Mesothelial cell of epicardium (in vitro differentiated cells): ENCODE measurements at regions not wholly inside any gene's neighbourhood (a gene's known extent, or its start where the extent isn't known, plus 50 kb on each side); places are given as distances from the start of the nearest gene placed in this dataset.

Experiments
- DNase-seq, 2 experiments: peaks; one replicate each; pipeline ENCODE4 v3.0.0; 2021; ENCODE audit warnings: low spot score in 2 of 2; ENCODE audit not compliant: unreplicated experiment in 2 of 2
- H3K27ac Mint-ChIP-seq: 2 replicates; pipeline ENCODE4 v1.8.0; 2021; ENCODE audit warnings: mixed read lengths
- H3K27me3 Mint-ChIP-seq: 2 replicates; pipeline ENCODE4 v1.8.0; 2021; ENCODE audit warnings: low read depth, mixed read lengths
- H3K36me3 Mint-ChIP-seq: 2 replicates; pipeline ENCODE4 v1.8.0; 2021; ENCODE audit warnings: mixed read lengths
- H3K4me1 Mint-ChIP-seq: 2 replicates; pipeline ENCODE4 v1.8.0; 2021; ENCODE audit warnings: mixed read lengths
- H3K4me3 Mint-ChIP-seq: 2 replicates; pipeline ENCODE4 v1.8.0; 2021; ENCODE audit warnings: mild to moderate bottlenecking, moderate library complexity, mixed read lengths
- H3K9me3 Mint-ChIP-seq: 2 replicates; pipeline ENCODE4 v1.8.0; 2021; ENCODE audit warnings: mixed read lengths
- TF ChIP-seq, protein P1 (sequence below): fragments of 200-600 bp; sonication (generic); IDR thresholded peaks from one replicate; pipeline ENCODE4 v1.5.0; 2021; ENCODE audit warnings: antibody characterized with exemption; ENCODE audit not compliant: unreplicated experiment

DNA sequence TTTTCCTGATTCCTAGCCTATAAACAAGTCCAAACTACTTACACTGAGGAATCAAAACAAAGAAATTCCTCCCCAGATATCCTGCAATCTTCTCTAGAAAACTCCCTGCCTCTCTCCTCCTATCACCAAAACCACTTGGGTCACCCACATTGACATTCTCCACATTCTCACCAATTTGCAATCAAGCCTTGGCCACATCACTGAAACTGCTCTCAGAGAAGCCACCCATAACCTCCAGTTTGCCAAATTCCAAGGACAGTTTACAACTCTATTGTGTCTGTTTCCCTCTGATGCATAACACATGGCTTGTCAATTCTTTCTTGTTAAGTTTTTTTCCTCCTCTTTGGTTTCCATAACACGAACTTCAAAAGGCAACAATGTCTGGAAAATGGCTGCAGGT is 233.5 kb downstream of the XPNPEP1 start:
- Mint-ChIP-seq H3K4me1 (no peaks in the 10 kb centered on the region), H3K27me3 (peaks cover 5% of the 10 kb centered on the region), H3K4me3 (no peak overlapping the region), H3K9me3 (peaks cover 29% of the 10 kb centered on the region), H3K36me3 (no peaks in the 10 kb centered on the region), H3K27ac (no peak overlapping the region)
- TF ChIP-seq, protein P1, sequence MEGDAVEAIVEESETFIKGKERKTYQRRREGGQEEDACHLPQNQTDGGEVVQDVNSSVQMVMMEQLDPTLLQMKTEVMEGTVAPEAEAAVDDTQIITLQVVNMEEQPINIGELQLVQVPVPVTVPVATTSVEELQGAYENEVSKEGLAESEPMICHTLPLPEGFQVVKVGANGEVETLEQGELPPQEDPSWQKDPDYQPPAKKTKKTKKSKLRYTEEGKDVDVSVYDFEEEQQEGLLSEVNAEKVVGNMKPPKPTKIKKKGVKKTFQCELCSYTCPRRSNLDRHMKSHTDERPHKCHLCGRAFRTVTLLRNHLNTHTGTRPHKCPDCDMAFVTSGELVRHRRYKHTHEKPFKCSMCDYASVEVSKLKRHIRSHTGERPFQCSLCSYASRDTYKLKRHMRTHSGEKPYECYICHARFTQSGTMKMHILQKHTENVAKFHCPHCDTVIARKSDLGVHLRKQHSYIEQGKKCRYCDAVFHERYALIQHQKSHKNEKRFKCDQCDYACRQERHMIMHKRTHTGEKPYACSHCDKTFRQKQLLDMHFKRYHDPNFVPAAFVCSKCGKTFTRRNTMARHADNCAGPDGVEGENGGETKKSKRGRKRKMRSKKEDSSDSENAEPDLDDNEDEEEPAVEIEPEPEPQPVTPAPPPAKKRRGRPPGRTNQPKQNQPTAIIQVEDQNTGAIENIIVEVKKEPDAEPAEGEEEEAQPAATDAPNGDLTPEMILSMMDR, result no peak
- no peak for DNase-seq

DNA sequence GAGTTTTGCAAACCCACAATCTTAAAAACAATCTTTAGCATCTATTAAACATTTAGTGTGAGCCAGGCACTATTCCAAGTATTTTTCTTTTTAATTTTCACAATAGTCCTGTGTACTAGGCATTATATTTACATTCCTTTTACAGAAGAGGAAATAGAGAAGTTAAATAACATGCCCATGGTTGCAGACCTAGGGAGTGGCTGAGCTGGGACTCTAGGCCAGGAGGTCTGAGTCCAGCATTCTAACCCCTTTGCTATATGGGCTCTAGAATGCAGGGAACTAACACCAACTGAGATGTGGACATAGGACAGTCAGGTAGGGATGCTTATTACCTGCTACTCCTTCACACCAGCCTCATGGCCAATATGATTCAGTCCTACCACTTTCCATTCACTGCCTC is 243.8 kb downstream of the XPNPEP1 start:
- no peak overlapping the region for H3K4me3 Mint-ChIP-seq

DNA sequence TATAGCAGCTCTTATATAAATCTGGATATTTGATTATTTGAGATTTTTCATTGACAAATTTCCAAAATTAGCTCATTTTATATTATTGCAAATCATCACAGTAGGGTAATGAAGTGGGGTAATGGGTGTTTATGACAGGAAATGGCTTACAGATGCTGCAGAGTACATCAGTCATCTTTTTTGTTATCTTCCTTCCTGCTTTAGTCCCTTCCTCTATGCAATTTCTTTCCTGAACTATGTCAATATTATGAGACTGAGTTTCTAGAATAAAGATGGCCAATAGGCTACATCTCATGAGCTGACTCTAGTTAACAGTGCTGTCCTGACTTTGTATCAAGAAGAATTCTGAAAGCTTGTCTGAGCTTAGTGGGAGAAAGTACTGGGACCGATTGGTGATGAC is 244.5 kb downstream of the XPNPEP1 start:
- Mint-ChIP-seq H3K36me3 (no peaks in the 10 kb centered on the region), H3K4me3 (no peak overlapping the region), H3K9me3 (no peaks in the 10 kb centered on the region), H3K4me1 (no peaks in the 10 kb centered on the region), H3K27ac (no peak overlapping the region), H3K27me3 (no peaks in the 10 kb centered on the region)
- TF ChIP-seq, protein P1, result no peak
- DNase-seq, result no peak

More for the DNA sequence above, 243.8 kb downstream of the XPNPEP1 start:
- H3K9me3 Mint-ChIP-seq, result peaks cover 4% of the 10 kb centered on the region
- H3K27me3 Mint-ChIP-seq, result no peaks in the 10 kb centered on the region
- H3K4me1 Mint-ChIP-seq, result no peaks in the 10 kb centered on the region
- H3K27ac Mint-ChIP-seq, result no peak overlapping the region
- TF ChIP-seq, protein P1, result no peak
- no peak for DNase-seq
- no peaks in the 10 kb centered on the region for H3K36me3 Mint-ChIP-seq

DNA sequence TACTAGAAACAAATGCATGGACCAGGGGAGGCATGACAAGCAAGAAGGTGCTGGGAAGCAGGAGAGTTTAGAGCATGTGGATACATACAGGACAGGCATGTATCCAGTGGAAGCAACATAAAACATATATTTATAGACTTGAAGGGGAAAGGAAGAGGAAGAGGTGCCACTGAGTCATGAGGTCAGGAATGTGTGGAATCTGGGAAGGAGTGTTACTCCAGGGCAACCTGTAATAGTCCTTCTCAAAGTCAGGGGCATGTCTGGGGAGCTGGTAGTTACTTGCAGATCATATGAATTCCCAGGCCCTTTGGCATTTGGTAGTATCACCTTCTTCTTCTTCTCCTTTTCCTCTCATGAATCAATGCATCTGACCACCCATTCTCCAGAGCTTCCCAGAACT is 246.6 kb downstream of the XPNPEP1 start:
- H3K27ac Mint-ChIP-seq, result no peak overlapping the region
- H3K36me3 Mint-ChIP-seq, result no peaks in the 10 kb centered on the region
- no peaks in the 10 kb centered on the region for H3K27me3 Mint-ChIP-seq
- H3K4me1 Mint-ChIP-seq, result no peaks in the 10 kb centered on the region
- no peak overlapping the region for H3K4me3 Mint-ChIP-seq
- no peak for DNase-seq
- H3K9me3 Mint-ChIP-seq, result no peaks in the 10 kb centered on the region
- TF ChIP-seq, protein P1, result no peak

DNA sequence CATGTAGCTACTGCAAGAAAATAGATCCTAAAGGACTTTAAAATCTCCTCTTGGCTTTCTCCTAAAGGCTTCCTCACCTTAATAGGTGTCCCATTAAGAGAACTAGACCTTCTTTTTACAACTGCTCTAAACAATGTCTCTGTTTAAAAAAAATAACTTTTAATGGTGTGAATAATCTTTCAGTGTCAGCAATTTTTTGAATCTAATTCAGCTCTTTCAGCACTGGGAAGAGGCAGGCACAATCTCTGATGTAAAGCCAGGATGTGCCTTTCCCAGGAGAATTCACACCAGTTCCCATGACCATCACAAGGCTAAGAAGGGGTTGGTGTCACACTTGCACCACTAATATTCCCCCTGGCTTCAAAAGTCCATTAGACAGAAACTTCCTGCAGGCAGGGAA is 254.6 kb downstream of the XPNPEP1 start:
- Mint-ChIP-seq H3K27me3 (peaks cover 10% of the 10 kb centered on the region), H3K4me1 (no peaks in the 10 kb centered on the region), H3K4me3 (no peak overlapping the region), H3K27ac (no peak overlapping the region), H3K36me3 (no peaks in the 10 kb centered on the region), H3K9me3 (no peaks in the 10 kb centered on the region)
- TF ChIP-seq, protein P1, result no peak
- no peak for DNase-seq

DNA sequence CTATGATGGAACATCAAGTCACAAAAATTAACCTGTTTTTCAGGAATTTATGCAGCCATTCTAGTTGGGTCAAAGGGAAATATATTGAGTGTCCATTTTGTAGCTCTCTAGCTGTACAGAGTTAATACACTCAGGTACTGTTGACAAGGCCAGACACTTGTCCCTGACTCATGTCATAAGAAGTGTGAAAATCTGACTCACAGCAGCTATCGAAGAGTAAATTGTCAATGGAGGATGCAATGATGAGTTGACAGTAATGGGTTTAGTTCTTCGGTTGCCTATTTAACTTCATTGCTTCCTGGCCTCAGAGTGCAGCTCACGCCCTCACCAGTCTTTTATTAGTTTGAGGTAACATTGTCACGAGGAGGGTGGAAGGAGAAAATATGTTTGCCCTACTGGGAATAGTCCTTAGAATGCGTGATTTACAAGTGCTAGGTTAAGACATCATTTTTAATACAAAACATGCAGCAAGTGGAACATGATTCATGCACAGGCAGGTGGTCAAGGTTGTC is 255.1 kb downstream of the XPNPEP1 start:
- DNase-seq, result no peak
- no peak overlapping the region for H3K27ac Mint-ChIP-seq
- TF ChIP-seq, protein P1, result no peak
- no peaks in the 10 kb centered on the region for H3K4me1 Mint-ChIP-seq
- H3K9me3 Mint-ChIP-seq, result no peaks in the 10 kb centered on the region
- H3K4me3 Mint-ChIP-seq, result no peak overlapping the region
- H3K36me3 Mint-ChIP-seq, result no peaks in the 10 kb centered on the region
- H3K27me3 Mint-ChIP-seq, result peaks cover 10% of the 10 kb centered on the region
